BJ (cell line): ENCODE measurements at regions not wholly inside any gene's neighbourhood (a gene's known extent, or its start where the extent isn't known, plus 50 kb on each side); places are given as distances from the start of the nearest gene placed in this dataset.

Experiments used
- CTCF ChIA-PET: fragments of 350-600 bp; formaldehyde crosslinking; extraction: SDS; loops from one replicate; lab custom pipeline; 2021; ENCODE audit warnings: antibody characterized with exemption, inconsistent platforms; lab: Yijun Ruan, JAX
- POLR2A ChIA-PET: fragments of 300-600 bp; sonication (Branson Sonifier 250); formaldehyde crosslinking; extraction: SDS; loops from one replicate; lab custom pipeline; 2021; ENCODE audit warnings: antibody characterized with exemption; lab: Charles Lee
- DNase-seq: peaks from one replicate; pipeline ENCODE4 v3.0.0-alpha.2; 2011; ENCODE audit warnings: low read depth
- H3K27me3 ChIP-seq: 2 replicates; pipeline ENCODE4 v1.6.0; 2011; ENCODE audit warnings: low read length; ENCODE audit not compliant: control insufficient read depth, insufficient read depth
- H3K36me3 ChIP-seq: 2 replicates; pipeline ENCODE4 v1.5.1; 2011; ENCODE audit warnings: low read length; ENCODE audit not compliant: control insufficient read depth, insufficient read depth
- H3K4me3 ChIP-seq: 2 replicates; pipeline ENCODE4 v1.5.1; 2011; ENCODE audit warnings: low read depth, mild to moderate bottlenecking, control low read depth, low read length
- CTCF ChIP-seq: IDR thresholded peaks from 2 replicates; pipeline ENCODE4 v1.5.1; 2011; ENCODE audit warnings: low read depth, mild to moderate bottlenecking, control low read depth, inconsistent platforms, low read length, moderate library complexity; ENCODE audit not compliant: insufficient read depth

- Histone ChIP-seq H3K4me3 (no peak overlapping the region), H3K27me3 (peaks cover 2% of the 10 kb centered on the region; the same call in 1 of the 2 replicates), H3K36me3 (no peaks in the 10 kb centered on the region)
- no peak for TF ChIP-seq CTCF
- ChIA-PET POLR2A (no interaction called here), CTCF (no interaction called here)
- DNase-seq, result no peak
Observed at GRCh38 chr2:205895981-205896655, 189.9 kb downstream of the INO80D start.

GRCh38 chr2:205892665-205893259 lies 193.2 kb downstream of the INO80D start:
- DNase-seq, result no peak
- Histone ChIP-seq H3K27me3 (peaks cover 6% of the 10 kb centered on the region), H3K36me3 (no peaks in the 10 kb centered on the region), H3K4me3 (no peak overlapping the region)
- no peak for TF ChIP-seq CTCF
- CTCF ChIA-PET, result interaction anchor here (1.2 kb wide), 1 partner anchor 37 kb away, joined by 3 read pairs; no protein-coding TSS in a partner anchor
- POLR2A ChIA-PET, result no interaction called here

GRCh38 chr2:205892251-205892655 lies 193.7 kb downstream of the INO80D start:
- H3K27me3 ChIP-seq, result peaks cover 7% of the 10 kb centered on the region
- ChIA-PET CTCF (interaction anchor here (1.2 kb wide), 1 partner anchor 38 kb away, joined by 3 read pairs; no protein-coding TSS in a partner anchor), POLR2A (no interaction called here)
- no peak for TF ChIP-seq CTCF
- DNase-seq, result no peak
- no peak overlapping the region for H3K4me3 ChIP-seq
- H3K36me3 ChIP-seq, result no peaks in the 10 kb centered on the region

- no peak for TF ChIP-seq CTCF
- H3K36me3 ChIP-seq, result no peaks in the 10 kb centered on the region
- H3K4me3 ChIP-seq, result no peak overlapping the region
- ChIA-PET POLR2A (no interaction called here), CTCF (no interaction called here)
- no peak for DNase-seq
- H3K27me3 ChIP-seq, result peaks cover 7% of the 10 kb centered on the region
Observed at GRCh38 chr2:205889114-205889513, 196.9 kb downstream of the INO80D start.

- H3K36me3 ChIP-seq, result no peaks in the 10 kb centered on the region
- POLR2A ChIA-PET, result no interaction called here
- CTCF ChIA-PET, result interaction anchor here (1.5 kb wide), 1 partner anchor 11 kb away, joined by 3 read pairs; no protein-coding TSS in a partner anchor
- no peak for DNase-seq
- peaks cover 5% of the 10 kb centered on the region for H3K27me3 ChIP-seq
- no peak for TF ChIP-seq CTCF
- no peak overlapping the region for H3K4me3 ChIP-seq
Observed at GRCh38 chr2:205887637-205888036, 198.3 kb downstream of the INO80D start.
